ENCODE measurements at regions not wholly inside any gene's neighbourhood (a gene's known extent, or its start where the extent isn't known, plus 50 kb on each side); places are given as distances from the start of the nearest gene placed in this dataset.

GRCh38 chr5:72662936-72663335 is 153.5 kb upstream of the TNPO1 start:
- H2AFZ ChIP-seq (ENCODE audit: low read length): no peak overlapping the region
- no peaks in the 10 kb centered on the region for H3K9me3 ChIP-seq (ENCODE audit: control insufficient read depth, low read depth, low read length)
- Mint-ChIP-seq H3K9me3 (no peaks in the 10 kb centered on the region), H3K4me3 (no peak overlapping the region), H3K36me3 (ENCODE audit: insufficient read depth in 1 of 3, low read depth in 3 of 3) (no peaks in the 10 kb centered on the region), H3K4me1 (peaks cover 34 to 37% of the 10 kb centered on the region in 2 experiments), H3K27ac (no peak overlapping the region), H3K27me3 (ENCODE audit: low read depth) (peaks cover 4% of the 10 kb centered on the region; the same call in 1 of the 2 replicates)
- no peak overlapping the region for H2BK5ac ChIP-seq (ENCODE audit: insufficient read length, low read length)
- no peak overlapping the region for H3K18ac ChIP-seq (ENCODE audit: insufficient read length, low read depth, low read length)
- DNase-seq: no peak
- no peak overlapping the region for H3K4ac ChIP-seq (ENCODE audit: low read depth, low read length)
- no peak overlapping the region for H2AK5ac ChIP-seq (ENCODE audit: insufficient read length, low read length)
- no peak overlapping the region for H3K9ac ChIP-seq (ENCODE audit: extremely low read depth, insufficient read length, low read length)
- TF ChIP-seq CTCF (conservative IDR thresholded peaks at IDR 0.05): no peak
- no peak overlapping the region for H2BK120ac ChIP-seq (ENCODE audit: low read depth, low read length, poor library complexity, severe bottlenecking)
- no peak overlapping the region for H2BK20ac ChIP-seq (ENCODE audit: low read depth, low read length, poor library complexity, severe bottlenecking)
- H3K4me1 ChIP-seq (ENCODE audit: insufficient read depth, low read length): peaks cover 4% of the 10 kb centered on the region; the same call in 1 of the 2 replicates
- no peak overlapping the region for H3K14ac ChIP-seq (ENCODE audit: insufficient read depth, low read length)
- H3K23ac ChIP-seq (ENCODE audit: insufficient read length, low read depth, low read length): no peak overlapping the region
- no peaks in the 10 kb centered on the region for H3K23me2 ChIP-seq (ENCODE audit: insufficient read length, low read depth, low read length, poor library complexity, severe bottlenecking)
- H4K91ac ChIP-seq (ENCODE audit: insufficient read length, low read depth, low read length): no peak overlapping the region
- H3K79me1 ChIP-seq (ENCODE audit: insufficient read depth, low read depth, low read length, poor library complexity, severe bottlenecking): no peaks in the 10 kb centered on the region
- no peaks in the 10 kb centered on the region for H4K20me1 ChIP-seq (ENCODE audit: control insufficient read depth, insufficient read depth, insufficient read length)
- H3K27me3 ChIP-seq (ENCODE audit: insufficient read depth, low read length): no peaks in the 10 kb centered on the region
- no CpG with 5 or more reads among the region's 7 CpGs for WGBS (ENCODE audit: extremely low coverage, insufficient read length, low lambda C conversion rate)
- no peak overlapping the region for H2BK12ac ChIP-seq (ENCODE audit: insufficient read length, low read depth, low read length)
- H3T11ph ChIP-seq (ENCODE audit: low read length): no peak overlapping the region
- H3K27ac ChIP-seq (ENCODE audit: insufficient read length, low read depth, low read length): no peak overlapping the region
- no peak overlapping the region for H2BK15ac ChIP-seq (ENCODE audit: low read depth, low read length)
- H3K56ac ChIP-seq (ENCODE audit: insufficient read length, low read depth, low read length): no peak overlapping the region
- no peaks in the 10 kb centered on the region for H3K79me2 ChIP-seq (ENCODE audit: insufficient read depth, low read length)
- no peak overlapping the region for H3K4me2 ChIP-seq (ENCODE audit: insufficient read depth, insufficient read length, low read length)
- H4K5ac ChIP-seq (ENCODE audit: insufficient read length, low read depth, low read length): no peak overlapping the region
- H4K8ac ChIP-seq (replicated peaks; ENCODE audit: insufficient read length, low read depth, low read length): no peak overlapping the region

Data from H9 (cell line).